SK-N-SH treated with all-trans-retinoic acid at 6 μM for 48 hours (cell line): ENCODE measurements at regions not wholly inside any gene's neighbourhood (a gene's known extent, or its start where the extent isn't known, plus 50 kb on each side); places are given as distances from the start of the nearest gene placed in this dataset.

Source experiments
- ATAC-seq: fragments of 200-7000 bp; cut with Tn5 transposase; 3 replicates; pipeline ENCODE4 v1.9.1; 2020; ENCODE audit warnings: mild to moderate bottlenecking, moderate library complexity
- BACH2 ChIP-seq: fragments of 250-450 bp; sonication (Bioruptor Pico); IDR thresholded peaks from 2 replicates; pipeline ENCODE4 v1.9.0; 2021; ENCODE audit warnings: mild to moderate bottlenecking, borderline replicate concordance
- CREB5 ChIP-seq: fragments of 250-450 bp; sonication (Bioruptor Pico); IDR thresholded peaks from 2 replicates; pipeline ENCODE4 v1.5.1; 2020; ENCODE audit warnings: low read depth, mild to moderate bottlenecking, moderate library complexity
- CSDC2 ChIP-seq: fragments of 250-450 bp; sonication (Bioruptor Pico); IDR thresholded peaks from 2 replicates; pipeline ENCODE4 v1.5.0; 2020; ENCODE audit warnings: mild to moderate bottlenecking, moderate library complexity
- ESRRG ChIP-seq: fragments of 250-450 bp; sonication (Bioruptor Pico); IDR thresholded peaks from 2 replicates; pipeline ENCODE4 v1.6.1; 2021; ENCODE audit warnings: mild to moderate bottlenecking
- GLIS3 ChIP-seq: fragments of 250-450 bp; sonication (Bioruptor Pico); IDR thresholded peaks from 2 replicates; pipeline ENCODE4 v1.5.0; 2020; ENCODE audit warnings: mild to moderate bottlenecking, moderate library complexity
- ISL1 ChIP-seq: fragments of 250-450 bp; sonication (Bioruptor Pico); IDR thresholded peaks from 2 replicates; pipeline ENCODE4 v2.1.2; 2022; ENCODE audit warnings: mild to moderate bottlenecking, moderate library complexity
- OSR1 ChIP-seq: fragments of 250-450 bp; sonication (Bioruptor Pico); IDR thresholded peaks from 2 replicates; pipeline ENCODE4 v1.8.0; 2022; ENCODE audit warnings: moderate library complexity, mild to moderate bottlenecking, inconsistent platforms
- PATZ1 ChIP-seq: fragments of 250-450 bp; sonication (Bioruptor Pico); IDR thresholded peaks from 2 replicates; pipeline ENCODE4 v1.8.0; 2020; ENCODE audit warnings: mild to moderate bottlenecking, moderate library complexity, borderline replicate concordance
- PPARA ChIP-seq: fragments of 250-450 bp; sonication (Bioruptor Pico); IDR thresholded peaks from 2 replicates; pipeline ENCODE4 v1.5.0; 2020; ENCODE audit warnings: mild to moderate bottlenecking, borderline replicate concordance
- TCF4 ChIP-seq: fragments of 250-450 bp; sonication (Bioruptor Pico); IDR thresholded peaks from 2 replicates; pipeline ENCODE4 v1.8.0; 2021; ENCODE audit warnings: mild to moderate bottlenecking, moderate library complexity, borderline replicate concordance
- TOX ChIP-seq: fragments of 250-450 bp; sonication (Bioruptor Pico); IDR thresholded peaks from 2 replicates; pipeline ENCODE4 v1.8.0; 2021; ENCODE audit warnings: mild to moderate bottlenecking, moderate library complexity, borderline replicate concordance
- TSHZ2 ChIP-seq: fragments of 250-450 bp; sonication (Bioruptor Pico); IDR thresholded peaks from 2 replicates; pipeline ENCODE4 v1.5.0; 2020; ENCODE audit warnings: mild to moderate bottlenecking, moderate library complexity
- ZFP3 ChIP-seq: fragments of 250-450 bp; sonication (Bioruptor Pico); IDR thresholded peaks from 2 replicates; pipeline ENCODE4 v1.5.0; 2020; ENCODE audit warnings: mild to moderate bottlenecking, moderate library complexity
- ZFP30 ChIP-seq: fragments of 450-650 bp; formaldehyde crosslinking; IDR thresholded peaks from 2 replicates; pipeline ENCODE4 v1.5.0; 2022; ENCODE audit warnings: mild to moderate bottlenecking, moderate library complexity
- ZNF565 ChIP-seq: fragments of 450-650 bp; formaldehyde crosslinking; conservative IDR thresholded peaks from 2 replicates; pipeline ENCODE4 v1.5.0; 2020; ENCODE audit warnings: low read depth, mild to moderate bottlenecking, moderate library complexity
- ZNF70 ChIP-seq: fragments of 450-650 bp; formaldehyde crosslinking; IDR thresholded peaks from 2 replicates; pipeline ENCODE4 v1.5.0; 2020; ENCODE audit warnings: mild to moderate bottlenecking, moderate library complexity

GRCh38 chr3:124557433-124558232 lies 172.6 kb upstream of the UMPS start:
- no peak for ATAC-seq
- TF ChIP-seq ISL1 (CRISPR knock-in tag) (peak; percentile 40; the same call in 1 of the 2 replicates), ZNF70 (CRISPR knock-in tag) (no peak), OSR1 (no peak)

- ATAC-seq, result peak; percentile 85
- TF ChIP-seq BACH2 (CRISPR knock-in tag), result no peak
- TF ChIP-seq CREB5 (CRISPR knock-in tag), result no peak
- TF ChIP-seq ISL1 (CRISPR knock-in tag), result peak; percentile 97
- peak; percentile 59 for TF ChIP-seq ZFP3 (CRISPR knock-in tag)
- no peak for TF ChIP-seq TOX (CRISPR knock-in tag)
- no peak for TF ChIP-seq ZFP30 (CRISPR knock-in tag)
- 0 out of 2 replicates have a peak, but pooled peaks have one; percentile 8 for TF ChIP-seq ZNF565 (CRISPR knock-in tag)
- TF ChIP-seq TSHZ2 (CRISPR knock-in tag), result peak; percentile 45; the same call in 1 of the 2 replicates
- TF ChIP-seq PATZ1 (CRISPR knock-in tag), result no peak
- TF ChIP-seq CSDC2 (CRISPR knock-in tag), result no peak; the same call in 1 of the 2 replicates
- TF ChIP-seq TCF4 (CRISPR knock-in tag), result no peak; the same call in 1 of the 2 replicates
- no peak for TF ChIP-seq ESRRG (CRISPR knock-in tag)
- TF ChIP-seq PPARA (CRISPR knock-in tag), result no peak
Measured at GRCh38 chr3:124558991-124559845, 171.0 kb upstream of the UMPS start.

GRCh38 chr3:124559846-124560574 lies 170.2 kb upstream of the UMPS start:
- ATAC-seq, result peak; percentile 76
- peak; percentile 11; the same call in 1 of the 2 replicates for TF ChIP-seq CREB5 (CRISPR knock-in tag)
- TF ChIP-seq ISL1 (CRISPR knock-in tag), result peak; percentile 99
- TF ChIP-seq GLIS3 (CRISPR knock-in tag), result no peak
- TF ChIP-seq TSHZ2 (CRISPR knock-in tag), result peak; percentile 59; the same call in 1 of the 2 replicates
- no peak for TF ChIP-seq ZNF70 (CRISPR knock-in tag)
